Erythroblast (primary cell): ENCODE measurements at regions not wholly inside any gene's neighbourhood (a gene's known extent, or its start where the extent isn't known, plus 50 kb on each side); places are given as distances from the start of the nearest gene placed in this dataset.

Experiments
- GATA1 ChIP-seq: IDR thresholded peaks from 2 replicates; pipeline ENCODE4 v1.6.1; 2011; ENCODE audit warnings: low read depth, mild to moderate bottlenecking, control low read depth, low read length, moderate library complexity
- POLR2A ChIP-seq: IDR thresholded peaks from 2 replicates; pipeline ENCODE4 v1.6.1; 2011; ENCODE audit warnings: mild to moderate bottlenecking, low read length

GRCh38 chr5:17896605-17897004 is 262.3 kb downstream of the TAF11L14 start:
- TF ChIP-seq POLR2A: no peak
- TF ChIP-seq GATA1: no peak
